ENCODE measurements at regions not wholly inside any gene's neighbourhood (a gene's known extent, or its start where the extent isn't known, plus 50 kb on each side); places are given as distances from the start of the nearest gene placed in this dataset.

DNA sequence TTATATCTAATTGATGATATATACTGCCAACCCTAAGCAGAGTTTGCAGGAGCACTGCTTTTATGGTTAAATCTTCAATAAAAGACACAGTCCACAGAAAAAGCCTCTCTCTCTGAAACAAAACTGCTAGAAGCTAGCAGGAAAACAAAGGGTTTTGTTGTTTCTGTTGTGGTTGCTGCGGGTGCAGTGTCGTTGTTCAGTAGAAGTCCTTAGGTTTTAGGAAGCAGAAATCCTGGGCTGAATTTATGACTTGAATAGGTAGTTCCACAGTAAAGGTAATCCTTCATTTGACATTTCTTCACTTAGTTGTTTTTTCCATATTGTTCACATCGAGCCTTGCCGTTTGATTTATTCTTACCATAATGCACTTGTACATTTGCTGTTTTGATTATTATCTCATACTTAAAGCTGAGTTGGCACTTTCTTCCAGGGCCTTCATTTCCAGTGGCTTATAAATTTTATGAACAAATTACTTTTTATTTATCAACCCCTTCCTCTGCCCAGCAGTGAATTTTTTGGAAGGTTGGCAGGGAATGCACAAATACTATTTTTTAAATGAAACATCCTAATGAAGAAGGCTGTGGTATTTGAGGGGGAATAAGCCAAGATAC lies 209.6 kb upstream of the SLC30A5 start:
- no peak for DNase-seq (ENCODE audit: missing footprints)
- intact Hi-C loops (cut with DNase I), result no loop called here
- ATAC-seq, result no peak

DNA sequence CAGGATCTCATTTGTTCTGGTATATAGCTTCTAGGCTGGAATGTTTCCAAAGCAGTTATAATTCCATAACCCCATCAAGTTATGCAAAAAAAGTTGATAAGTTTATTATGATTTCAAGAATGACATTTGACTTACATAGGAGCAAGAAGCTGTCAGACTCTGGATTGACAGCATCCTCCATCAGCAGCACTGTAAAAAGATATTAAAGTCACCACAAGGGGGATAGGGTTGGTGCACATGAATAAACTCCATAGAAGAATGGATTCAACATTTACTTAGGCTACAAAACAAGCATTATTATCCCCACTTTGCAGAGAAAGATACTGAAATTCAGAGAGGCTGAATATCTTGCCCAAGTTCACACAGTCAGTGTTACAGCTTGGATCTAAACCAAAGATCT lies 208.9 kb upstream of the SLC30A5 start:
- intact Hi-C loops (cut with DNase I), result no loop called here
- no peak for ATAC-seq
- DNase-seq (ENCODE audit: missing footprints), result no peak

DNA sequence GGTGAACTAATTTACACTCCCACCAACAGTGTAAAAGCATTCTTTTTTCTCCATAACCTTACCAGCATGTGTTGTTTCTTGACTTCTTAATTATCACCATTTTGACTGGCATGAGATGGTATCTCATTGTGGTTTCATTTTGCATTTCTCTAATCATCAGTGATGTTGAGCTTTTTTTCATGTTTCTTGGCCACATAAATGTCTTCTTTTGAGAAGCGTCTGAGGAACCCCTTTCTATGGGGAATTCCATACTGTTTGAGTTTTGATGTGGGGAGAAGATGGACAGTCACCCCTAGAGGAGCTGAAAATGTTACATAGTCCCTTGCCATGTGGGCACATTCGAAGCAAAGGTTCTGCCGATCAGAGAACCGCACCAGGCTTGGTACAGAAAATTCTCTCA lies 207.0 kb upstream of the SLC30A5 start:
- intact Hi-C loops (cut with DNase I), result no loop called here
- ATAC-seq (no peak), DNase-seq (ENCODE audit: missing footprints) (no peak)

DNA sequence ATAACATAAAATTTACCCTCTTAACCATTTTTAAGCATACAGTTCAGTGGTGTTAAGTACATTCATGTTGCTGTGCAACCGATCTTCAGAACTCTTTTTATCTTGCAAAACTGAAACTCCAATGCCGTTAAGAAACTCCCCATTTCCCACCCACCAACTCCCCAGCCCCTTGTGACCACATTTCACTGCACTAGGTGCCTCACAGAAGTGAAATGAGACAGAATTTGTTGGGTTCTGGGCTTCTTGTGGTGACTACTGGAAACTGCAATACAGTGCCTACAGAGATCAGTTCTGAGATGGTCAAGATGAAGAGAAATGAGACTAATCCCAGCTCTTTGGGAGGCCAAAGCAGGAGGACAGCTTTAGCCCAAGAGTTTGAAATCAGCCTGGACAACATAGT lies 202.1 kb upstream of the SLC30A5 start:
- ATAC-seq (no peak), DNase-seq (ENCODE audit: missing footprints) (no peak)
- intact Hi-C loops (cut with DNase I), result no loop called here

DNA sequence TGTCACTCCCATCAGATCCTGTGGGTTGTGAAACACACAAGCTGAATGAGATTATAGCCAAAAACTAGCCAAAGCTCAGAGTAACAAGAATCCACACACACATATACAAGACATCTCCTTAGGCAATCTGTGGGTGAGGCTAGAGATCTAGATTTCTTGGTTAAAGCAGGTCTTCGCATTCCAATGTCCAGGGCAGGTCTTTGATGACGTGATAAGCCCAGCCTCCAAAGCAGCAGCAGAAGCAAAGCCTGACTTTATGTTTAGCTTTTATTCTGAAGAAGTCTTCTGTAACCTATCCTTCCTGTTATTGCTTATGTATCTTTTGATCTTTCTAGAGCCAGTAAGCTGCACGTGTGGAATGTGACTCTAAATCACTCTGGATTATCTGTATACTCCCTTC lies 199.1 kb upstream of the SLC30A5 start:
- no peak for ATAC-seq
- intact Hi-C loops (cut with DNase I), result no loop called here
- no peak for DNase-seq (ENCODE audit: missing footprints)

DNA sequence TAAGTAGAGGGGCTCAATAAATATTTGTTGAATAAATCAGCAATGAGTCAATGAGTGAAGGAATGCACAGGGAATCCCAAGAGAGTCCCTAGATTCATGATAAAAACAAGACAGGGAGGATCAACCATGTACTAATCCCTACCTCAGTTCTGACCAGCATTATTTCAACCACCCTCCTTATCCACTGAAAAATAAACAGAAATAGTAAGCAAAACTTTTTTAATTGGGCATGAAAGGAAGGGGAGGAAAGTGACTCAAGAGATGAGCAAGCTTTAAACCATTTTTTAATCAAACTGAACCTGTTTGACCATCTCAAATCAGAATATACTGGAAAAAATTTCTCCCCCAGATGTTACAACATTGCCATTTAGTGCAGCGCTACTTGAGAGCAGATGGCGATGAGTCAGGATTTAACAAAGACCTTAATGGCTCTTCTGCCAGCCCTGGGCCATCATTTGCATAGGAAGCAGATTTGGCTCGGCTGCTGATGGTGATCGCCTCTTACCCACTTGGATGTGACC lies 194.8 kb upstream of the SLC30A5 start:
- intact Hi-C loops (cut with DNase I), result no loop called here
- DNase-seq (ENCODE audit: missing footprints) (no peak), ATAC-seq (no peak)

DNA sequence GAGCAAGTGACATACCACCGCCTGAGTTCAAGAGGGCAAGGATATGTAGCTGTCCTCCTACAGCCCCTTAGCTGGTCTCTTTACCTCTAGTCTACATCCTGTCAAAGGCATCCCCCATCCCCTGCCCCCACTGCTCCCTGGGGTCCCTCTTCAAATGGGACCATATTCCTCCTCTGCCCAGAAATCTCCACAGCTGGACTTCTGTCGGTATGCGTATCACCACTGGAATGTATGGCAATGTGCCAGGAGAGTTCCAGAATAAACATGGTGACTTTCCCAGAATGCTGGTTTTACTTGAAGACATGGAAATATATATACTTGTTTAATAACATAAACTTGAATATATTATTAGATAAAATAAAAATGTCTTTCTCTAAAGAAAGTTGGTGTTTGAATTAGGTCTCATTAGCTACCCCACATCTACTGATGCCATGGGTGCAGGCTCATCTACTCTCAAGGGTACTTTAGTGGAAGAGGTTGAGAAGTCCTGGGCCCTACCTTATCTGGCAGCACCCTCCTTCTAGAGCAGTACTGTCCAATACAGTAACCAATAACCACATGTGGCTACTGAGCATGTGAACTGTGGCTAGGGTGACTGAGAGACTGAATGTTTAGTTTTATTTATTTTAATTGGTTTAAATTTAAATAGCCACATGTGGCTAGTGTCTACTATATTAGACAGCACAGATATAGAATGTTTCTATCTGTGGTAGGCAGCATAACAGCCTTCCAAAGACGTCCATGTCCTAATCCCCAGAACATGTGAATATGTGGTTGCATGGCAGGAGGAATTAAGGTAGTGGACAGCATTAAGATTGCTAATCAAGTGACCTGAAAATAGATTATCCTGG lies 181.7 kb upstream of the SLC30A5 start:
- intact Hi-C loops (cut with DNase I), result no loop called here
- ATAC-seq, result peak; percentile 44
- no peak for DNase-seq (ENCODE audit: missing footprints)

DNA sequence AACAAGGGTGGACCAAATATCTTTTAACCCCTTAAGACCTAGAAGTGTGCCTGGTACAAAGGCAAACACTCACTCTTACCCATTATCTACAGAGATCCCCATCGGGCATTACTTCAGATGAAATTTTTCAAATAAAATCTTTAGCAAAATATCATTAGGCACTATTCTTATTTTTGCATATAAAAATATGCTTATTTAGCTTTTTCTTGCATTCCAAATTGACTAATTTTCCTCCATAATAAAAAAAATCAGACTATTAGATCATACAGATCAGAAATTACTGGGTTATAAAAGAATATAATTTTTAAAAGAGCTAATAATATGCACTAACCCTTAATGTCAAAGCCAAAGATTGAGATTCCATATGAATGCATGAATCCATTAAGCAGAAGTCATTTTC lies 178.7 kb upstream of the SLC30A5 start:
- ATAC-seq (no peak), DNase-seq (ENCODE audit: missing footprints) (no peak)
- intact Hi-C loops (cut with DNase I), result no loop called here

DNA sequence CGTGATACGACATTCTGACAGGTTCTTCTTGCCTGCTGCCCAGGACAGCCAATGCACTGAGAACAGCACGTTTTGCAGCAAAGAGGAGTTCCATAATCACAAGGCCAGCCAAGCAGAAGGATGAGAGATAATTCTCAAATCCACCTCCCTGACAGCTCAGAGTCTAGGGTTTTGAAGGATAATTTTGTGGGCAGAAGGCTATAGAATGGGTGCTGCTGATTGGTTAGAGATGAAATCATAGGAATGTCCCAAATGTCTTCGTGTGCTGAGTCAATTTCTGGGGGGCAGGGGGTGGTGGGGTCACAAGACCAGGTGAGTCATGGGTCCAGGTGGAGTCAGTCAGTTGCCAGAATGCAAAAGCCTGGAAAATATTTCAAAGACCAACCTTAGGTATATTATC lies 175.5 kb upstream of the SLC30A5 start:
- no peak for ATAC-seq
- DNase-seq (ENCODE audit: missing footprints), result no peak
- intact Hi-C loops (cut with DNase I), result no loop called here

DNA sequence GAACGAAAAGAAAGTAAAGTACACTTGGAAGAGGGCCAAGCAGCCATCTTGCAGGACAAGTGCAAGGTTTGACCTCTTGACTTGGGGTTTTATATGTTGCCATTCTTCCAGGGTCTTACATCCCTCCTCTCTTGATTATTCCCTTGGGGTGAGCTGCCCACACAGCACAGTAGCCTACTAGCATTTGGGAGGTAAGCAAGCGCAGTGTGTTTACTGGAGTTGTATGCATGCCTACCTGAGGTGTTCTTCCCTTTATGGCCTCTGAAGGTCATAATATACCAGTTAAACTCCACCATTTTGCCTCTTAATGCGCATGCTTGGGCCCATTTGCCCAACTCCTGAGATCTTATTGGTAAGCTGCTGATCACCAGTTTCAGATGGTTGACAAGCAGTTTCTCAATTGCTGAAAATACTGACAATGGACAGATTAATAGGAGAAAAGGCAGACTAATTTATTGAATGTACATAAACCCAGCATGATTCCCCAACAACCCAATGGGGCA lies 173.8 kb upstream of the SLC30A5 start:
- ATAC-seq (no peak), DNase-seq (ENCODE audit: missing footprints) (no peak)
- intact Hi-C loops (cut with DNase I), result no loop called here

DNA sequence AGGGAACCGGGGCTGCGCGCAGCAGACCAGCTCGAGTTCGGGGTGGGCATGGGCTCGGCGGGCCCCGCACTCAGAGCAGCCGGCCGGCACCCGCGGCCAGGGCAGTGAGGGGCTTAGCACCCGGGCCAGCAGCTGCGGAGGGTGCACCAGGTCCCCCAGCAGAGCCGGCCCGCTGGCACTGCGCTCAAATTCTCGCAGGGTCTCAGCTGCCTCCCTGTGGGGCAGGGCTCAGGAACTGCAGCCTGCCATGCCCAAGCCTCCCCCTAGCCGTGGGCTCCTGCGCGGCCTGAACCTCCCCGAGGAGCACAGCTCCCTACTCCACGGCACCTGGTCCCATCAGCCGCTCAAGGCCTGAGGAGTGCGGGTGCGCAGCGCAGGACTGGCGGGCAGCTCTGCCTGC lies 172.9 kb upstream of the SLC30A5 start:
- no peak for ATAC-seq
- intact Hi-C loops (cut with DNase I), result no loop called here
- DNase-seq (ENCODE audit: missing footprints), result no peak

DNA sequence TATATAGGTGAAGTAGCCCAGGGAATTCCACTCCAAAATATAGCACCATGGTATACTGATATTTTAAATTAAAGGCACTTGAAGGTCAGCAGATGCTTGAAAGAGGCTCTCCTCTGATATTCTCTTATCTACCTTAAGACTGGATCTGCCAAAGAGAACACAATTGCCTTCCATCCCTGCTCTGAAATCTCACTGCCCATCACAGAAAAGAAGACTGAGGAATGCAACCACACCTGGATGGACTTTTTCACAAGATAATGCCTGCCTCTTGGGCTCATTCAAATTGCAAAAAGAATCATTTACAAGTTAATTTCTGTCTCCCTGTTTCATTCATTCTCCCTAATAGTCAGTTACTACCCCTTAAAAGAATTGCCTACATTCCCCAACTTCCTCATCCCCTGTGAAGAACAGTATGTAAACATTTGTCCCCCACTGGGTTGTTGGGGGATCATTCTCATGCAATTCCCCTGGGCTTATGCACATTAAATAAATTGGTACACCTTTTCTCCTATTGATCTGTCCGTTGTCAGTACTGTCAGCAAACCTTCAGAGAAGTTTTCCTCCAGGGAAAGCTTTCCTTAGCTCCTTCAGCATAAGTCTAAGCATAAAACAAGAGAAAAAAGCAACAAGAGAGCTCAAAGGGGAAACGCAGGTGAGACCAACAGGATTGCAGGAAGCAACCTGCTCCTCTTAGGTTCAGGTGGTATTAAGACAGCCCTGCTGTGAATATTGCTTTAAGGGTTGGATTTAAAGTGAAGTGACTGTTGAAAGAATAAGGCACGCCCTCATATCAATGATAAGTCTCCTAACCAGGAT lies 171.4 kb upstream of the SLC30A5 start:
- ATAC-seq, result no peak
- DNase-seq (ENCODE audit: missing footprints), result no peak
- intact Hi-C loops (cut with DNase I), result no loop called here

DNA sequence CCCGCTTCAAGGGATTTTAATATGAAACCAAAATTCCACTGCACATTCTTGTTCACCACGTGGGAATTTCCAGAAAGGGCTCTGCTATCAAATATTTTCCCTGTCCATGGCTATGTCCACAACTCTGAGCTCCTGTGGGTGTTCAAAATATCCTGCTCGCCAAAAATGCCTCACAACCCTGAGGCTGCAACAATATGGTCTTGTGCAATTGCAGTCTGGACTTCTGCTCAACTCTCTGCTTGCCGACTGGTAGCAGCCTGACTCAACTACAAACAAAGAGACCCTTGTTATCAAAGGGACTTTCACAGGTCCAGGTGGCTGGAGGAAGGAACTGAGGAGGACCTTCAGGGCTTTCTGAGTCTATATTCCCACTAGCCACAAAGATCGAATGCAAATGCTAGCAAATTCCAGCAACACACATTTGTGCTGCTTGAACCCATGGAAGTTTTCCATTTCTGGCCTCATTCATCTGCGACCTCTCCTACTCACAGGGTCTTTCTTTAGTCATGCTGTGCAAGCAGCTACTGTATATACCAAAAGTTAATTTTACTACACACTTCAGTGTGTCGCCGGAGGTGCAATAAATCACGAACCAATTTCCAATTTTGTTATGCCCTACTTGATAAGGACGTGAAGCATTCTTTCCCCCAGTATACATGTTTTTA lies 169.2 kb upstream of the SLC30A5 start:
- intact Hi-C loops (cut with DNase I), result no loop called here
- peak; percentile 46 for DNase-seq (ENCODE audit: missing footprints)
- ATAC-seq, result peak; percentile 94

DNA sequence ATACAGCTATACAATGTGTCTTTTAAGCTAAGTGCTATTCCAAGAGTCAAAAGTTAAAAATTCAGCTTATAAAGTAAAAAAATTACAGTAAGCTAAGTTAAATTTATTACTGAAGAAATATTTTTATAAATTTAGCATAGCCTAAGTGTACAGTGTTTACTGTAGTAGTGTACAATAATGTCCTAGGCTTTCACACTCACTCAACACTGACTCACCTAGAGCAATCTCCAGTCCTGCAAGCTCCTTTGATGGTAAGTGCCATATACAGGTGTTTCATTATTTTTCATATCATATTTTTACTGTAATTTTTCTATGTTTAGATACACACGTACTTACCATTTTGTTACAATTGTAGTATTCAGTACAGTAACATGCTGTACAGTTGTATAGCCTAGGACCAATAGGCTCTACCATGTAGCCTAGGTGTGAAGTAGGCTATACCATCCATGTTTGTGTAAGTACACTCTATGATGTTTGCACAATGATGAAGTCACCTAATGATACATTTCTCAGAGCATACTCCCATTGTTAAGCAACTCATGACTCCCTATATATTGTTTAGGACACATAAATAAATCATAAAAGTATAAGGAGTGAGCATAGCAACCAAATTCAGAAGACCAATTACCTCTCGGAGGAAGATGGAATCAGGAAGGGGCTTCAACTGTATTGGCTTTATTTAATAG lies 165.1 kb upstream of the SLC30A5 start:
- intact Hi-C loops (cut with DNase I), result no loop called here
- ATAC-seq (no peak), DNase-seq (ENCODE audit: missing footprints) (no peak)

DNA sequence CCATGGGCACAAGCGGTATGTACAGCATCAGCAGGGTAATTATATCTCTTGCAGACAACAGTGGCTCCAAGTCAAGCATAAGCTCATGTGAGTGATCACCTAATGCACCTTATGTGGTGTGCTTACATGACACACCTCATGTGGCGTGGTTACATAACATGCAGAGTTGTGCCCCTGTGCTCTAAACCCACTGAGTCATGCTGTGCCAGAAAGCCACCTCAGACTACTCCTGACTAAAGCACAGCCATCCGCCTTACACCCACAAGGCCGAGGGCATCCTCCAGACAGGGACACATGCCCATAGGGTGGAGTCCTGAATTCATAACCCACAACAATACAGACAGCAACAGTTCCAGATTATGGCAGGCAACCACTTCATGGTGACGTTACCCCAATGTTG lies 163.7 kb upstream of the SLC30A5 start:
- intact Hi-C loops (cut with DNase I), result no loop called here
- no peak for ATAC-seq

DNA sequence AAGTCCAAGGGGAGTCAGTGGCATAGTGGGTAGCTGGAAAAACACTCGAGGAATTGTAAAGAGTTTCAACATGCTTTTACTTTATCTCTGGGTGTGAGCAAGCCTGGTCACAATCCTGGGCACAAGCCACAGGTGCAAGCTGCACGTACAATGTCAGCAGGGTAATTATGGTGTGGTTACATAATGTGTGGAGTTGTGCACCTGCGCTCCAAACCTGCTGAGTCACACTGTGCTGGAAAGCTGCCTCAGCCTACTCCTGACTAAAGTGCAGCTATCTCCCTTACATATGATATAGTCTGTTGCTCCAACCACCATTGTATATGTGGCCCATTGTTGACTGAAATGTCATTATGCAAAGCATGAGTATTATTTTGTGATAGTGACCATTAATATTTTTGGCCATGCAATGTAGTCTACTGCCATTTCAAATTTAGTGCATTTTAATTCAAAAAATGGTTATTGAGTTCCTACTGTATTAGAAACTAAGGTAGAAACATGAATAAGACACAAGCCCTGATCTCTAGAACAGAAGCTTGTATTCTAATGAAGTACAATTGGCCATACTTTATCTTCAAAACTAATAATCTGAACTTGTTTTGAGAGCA lies 160.9 kb upstream of the SLC30A5 start:
- ATAC-seq, result no peak
- DNase-seq (ENCODE audit: missing footprints), result no peak
- intact Hi-C loops (cut with DNase I), result no loop called here

More for the DNA sequence above, 163.7 kb upstream of the SLC30A5 start:
- no peak for DNase-seq (ENCODE audit: missing footprints)

DNA sequence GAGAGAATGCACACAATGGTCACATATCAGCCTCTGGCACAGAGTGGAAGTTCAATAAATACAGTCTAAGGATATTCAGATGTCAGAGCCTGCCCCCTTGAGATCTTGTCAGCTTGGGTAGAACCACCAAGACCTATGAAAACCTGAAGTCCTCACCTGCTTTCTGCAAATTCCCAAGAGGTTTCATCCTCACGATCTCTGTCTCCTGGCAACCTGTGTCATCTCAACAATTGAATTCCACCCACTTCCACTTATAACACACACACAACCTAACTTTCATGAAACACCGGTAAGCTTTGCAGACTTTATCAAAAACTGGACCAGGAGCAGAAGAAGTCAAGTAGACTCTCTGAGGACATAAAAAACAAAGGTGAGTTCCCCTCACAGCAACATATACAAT lies 151.6 kb upstream of the SLC30A5 start:
- ATAC-seq (no peak), DNase-seq (ENCODE audit: missing footprints) (no peak)
- intact Hi-C loops (cut with DNase I), result loop anchor here (10.0 kb wide), 1 partner anchor 467 kb away; no protein-coding TSS in a partner anchor

DNA sequence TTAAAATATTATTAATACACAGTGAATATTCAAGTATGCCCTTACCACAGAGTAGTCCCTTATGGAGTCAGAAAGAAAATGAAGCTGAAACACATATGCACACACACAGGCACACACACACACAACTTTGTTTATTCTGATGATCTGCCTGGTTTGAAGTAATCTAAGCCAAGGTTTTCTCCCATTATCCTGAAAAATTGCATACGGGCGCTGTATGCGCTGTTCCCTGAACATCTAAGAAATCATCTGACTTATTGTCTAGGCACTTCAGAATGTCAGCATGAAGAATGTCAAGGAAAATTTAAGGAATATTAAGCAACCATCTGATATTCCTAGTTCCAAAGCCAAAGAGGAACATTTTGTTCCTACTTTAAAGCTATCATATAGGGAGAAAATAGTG lies 147.1 kb upstream of the SLC30A5 start:
- no peak for ATAC-seq
- intact Hi-C loops (cut with DNase I), result loop anchor here (10.0 kb wide), 1 partner anchor 472 kb away; no protein-coding TSS in a partner anchor

More for the DNA sequence above, 147.1 kb upstream of the SLC30A5 start:
- DNase-seq (ENCODE audit: missing footprints), result no peak
